ENCODE measurements at regions not wholly inside any gene's neighbourhood (a gene's known extent, or its start where the extent isn't known, plus 50 kb on each side); places are given as distances from the start of the nearest gene placed in this dataset.

DNA sequence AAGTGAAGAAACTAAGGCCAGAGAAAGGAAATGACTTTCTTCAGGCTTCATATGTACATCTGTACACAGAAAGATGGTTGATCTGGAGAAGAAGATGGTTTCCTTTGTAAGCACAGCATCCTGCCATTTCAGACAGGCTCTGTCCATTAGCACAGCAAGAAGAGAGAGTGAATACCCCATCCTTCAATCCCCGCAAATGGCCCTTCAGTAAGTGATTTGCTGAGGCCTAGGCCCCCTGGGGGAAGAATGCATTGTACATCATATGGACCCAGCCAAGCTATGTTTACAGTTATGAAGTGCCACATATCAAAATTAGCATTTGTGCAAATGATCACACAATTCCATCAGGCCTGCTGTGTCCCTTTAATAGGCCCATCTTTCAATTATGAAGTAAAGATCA lies 657.4 kb downstream of the BRINP1 start:
- TF ChIP-seq, protein P1, sequence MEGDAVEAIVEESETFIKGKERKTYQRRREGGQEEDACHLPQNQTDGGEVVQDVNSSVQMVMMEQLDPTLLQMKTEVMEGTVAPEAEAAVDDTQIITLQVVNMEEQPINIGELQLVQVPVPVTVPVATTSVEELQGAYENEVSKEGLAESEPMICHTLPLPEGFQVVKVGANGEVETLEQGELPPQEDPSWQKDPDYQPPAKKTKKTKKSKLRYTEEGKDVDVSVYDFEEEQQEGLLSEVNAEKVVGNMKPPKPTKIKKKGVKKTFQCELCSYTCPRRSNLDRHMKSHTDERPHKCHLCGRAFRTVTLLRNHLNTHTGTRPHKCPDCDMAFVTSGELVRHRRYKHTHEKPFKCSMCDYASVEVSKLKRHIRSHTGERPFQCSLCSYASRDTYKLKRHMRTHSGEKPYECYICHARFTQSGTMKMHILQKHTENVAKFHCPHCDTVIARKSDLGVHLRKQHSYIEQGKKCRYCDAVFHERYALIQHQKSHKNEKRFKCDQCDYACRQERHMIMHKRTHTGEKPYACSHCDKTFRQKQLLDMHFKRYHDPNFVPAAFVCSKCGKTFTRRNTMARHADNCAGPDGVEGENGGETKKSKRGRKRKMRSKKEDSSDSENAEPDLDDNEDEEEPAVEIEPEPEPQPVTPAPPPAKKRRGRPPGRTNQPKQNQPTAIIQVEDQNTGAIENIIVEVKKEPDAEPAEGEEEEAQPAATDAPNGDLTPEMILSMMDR (IDR thresholded peaks at IDR 0.05): no peak
- no peak for TF ChIP-seq EZH2phosphoT487 (IDR thresholded peaks at IDR 0.05)
